Calu3 (cell line): ENCODE measurements at regions not wholly inside any gene's neighbourhood (a gene's known extent, or its start where the extent isn't known, plus 50 kb on each side); places are given as distances from the start of the nearest gene placed in this dataset.

Experiments used
- BruUV-seq: library from RNA; stranded (reverse); fragments of 400-500 nt; replicated peaks from 2 replicates; lab custom pipeline; 2021; lab: Mats Ljungman, UMichigan
- CTCF ChIA-PET: fragments of 300-600 bp; sonication (Branson Sonifier 250); formaldehyde crosslinking; loops from one replicate; lab custom pipeline; 2022; ENCODE audit warnings: antibody characterized with exemption; lab: Charles Lee
- DNase-seq: peaks from one replicate; pipeline ENCODE4 v3.0.0; 2022
- H3K27ac Mint-ChIP-seq: one replicate; pipeline ENCODE4 v1.8.0; 2022; ENCODE audit warnings: mixed read lengths; ENCODE audit not compliant: unreplicated experiment
- H3K27me3 Mint-ChIP-seq: one replicate; pipeline ENCODE4 v1.8.0; 2022; ENCODE audit warnings: mixed read lengths; ENCODE audit not compliant: unreplicated experiment
- H3K36me3 Mint-ChIP-seq: one replicate; pipeline ENCODE4 v1.8.0; 2022; ENCODE audit warnings: mild to moderate bottlenecking, moderate library complexity, mixed read lengths; ENCODE audit not compliant: insufficient read depth, unreplicated experiment
- H3K4me1 Mint-ChIP-seq: one replicate; pipeline ENCODE4 v1.8.0; 2022; ENCODE audit warnings: mild to moderate bottlenecking, low read depth, mixed read lengths; ENCODE audit not compliant: unreplicated experiment
- H3K4me3 Mint-ChIP-seq: one replicate; pipeline ENCODE4 v1.8.0; 2022; ENCODE audit warnings: mild to moderate bottlenecking, low read depth, moderate library complexity, mixed read lengths; ENCODE audit not compliant: unreplicated experiment
- H3K9me3 Mint-ChIP-seq: one replicate; pipeline ENCODE4 v1.8.0; 2022; ENCODE audit warnings: low read depth, mixed read lengths; ENCODE audit not compliant: unreplicated experiment
- intact Hi-C: fragments of 100-400 bp; cut with micrococcal nuclease; formaldehyde crosslinking; loops from one replicate; pipeline ENCODE4 v1.10.0; 2022; ENCODE audit not compliant: unreplicated experiment
- TF ChIP-seq, protein P1 (sequence below): fragments of 200-600 bp; IDR thresholded peaks from one replicate; pipeline ENCODE4 v1.8.0; 2022; ENCODE audit warnings: antibody characterized with exemption; ENCODE audit not compliant: unreplicated experiment

DNA sequence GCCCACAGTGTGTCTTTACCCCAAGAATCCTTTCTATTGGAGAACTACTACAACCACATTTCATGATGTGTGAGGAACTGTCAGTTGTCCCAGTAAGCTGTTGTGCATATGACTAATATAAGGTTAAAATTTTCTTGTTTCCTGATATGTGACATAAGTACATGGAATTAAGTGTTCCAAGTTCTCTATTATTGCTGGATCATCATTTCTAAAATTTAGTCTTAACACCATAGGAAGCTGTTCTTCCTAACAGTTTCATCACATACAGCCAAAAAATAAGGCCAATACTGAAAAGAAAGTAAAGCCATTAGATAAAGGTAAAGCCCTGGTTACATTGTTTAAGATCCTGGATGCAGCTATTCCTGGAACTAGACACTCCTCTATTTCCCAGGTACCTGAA lies 620.9 kb upstream of the CDH8 start:
- BruUV-seq: no TSS peak
- H3K27ac Mint-ChIP-seq: no peak overlapping the region
- CTCF ChIA-PET: no interaction called here
- no peak for DNase-seq
- no peaks in the 10 kb centered on the region for H3K9me3 Mint-ChIP-seq
- intact Hi-C loops: no loop called here
- H3K4me1 Mint-ChIP-seq: no peaks in the 10 kb centered on the region
- H3K27me3 Mint-ChIP-seq: no peaks in the 10 kb centered on the region
- H3K4me3 Mint-ChIP-seq: no peak overlapping the region
- TF ChIP-seq, protein P1, sequence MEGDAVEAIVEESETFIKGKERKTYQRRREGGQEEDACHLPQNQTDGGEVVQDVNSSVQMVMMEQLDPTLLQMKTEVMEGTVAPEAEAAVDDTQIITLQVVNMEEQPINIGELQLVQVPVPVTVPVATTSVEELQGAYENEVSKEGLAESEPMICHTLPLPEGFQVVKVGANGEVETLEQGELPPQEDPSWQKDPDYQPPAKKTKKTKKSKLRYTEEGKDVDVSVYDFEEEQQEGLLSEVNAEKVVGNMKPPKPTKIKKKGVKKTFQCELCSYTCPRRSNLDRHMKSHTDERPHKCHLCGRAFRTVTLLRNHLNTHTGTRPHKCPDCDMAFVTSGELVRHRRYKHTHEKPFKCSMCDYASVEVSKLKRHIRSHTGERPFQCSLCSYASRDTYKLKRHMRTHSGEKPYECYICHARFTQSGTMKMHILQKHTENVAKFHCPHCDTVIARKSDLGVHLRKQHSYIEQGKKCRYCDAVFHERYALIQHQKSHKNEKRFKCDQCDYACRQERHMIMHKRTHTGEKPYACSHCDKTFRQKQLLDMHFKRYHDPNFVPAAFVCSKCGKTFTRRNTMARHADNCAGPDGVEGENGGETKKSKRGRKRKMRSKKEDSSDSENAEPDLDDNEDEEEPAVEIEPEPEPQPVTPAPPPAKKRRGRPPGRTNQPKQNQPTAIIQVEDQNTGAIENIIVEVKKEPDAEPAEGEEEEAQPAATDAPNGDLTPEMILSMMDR: no peak
- no peaks in the 10 kb centered on the region for H3K36me3 Mint-ChIP-seq

GRCh38 chr16:62652441-62653120 lies 616.3 kb upstream of the CDH8 start:
- no peak for DNase-seq
- TF ChIP-seq, protein P1: no peak
- intact Hi-C loops: no loop called here
- peaks cover 8% of the 10 kb centered on the region for H3K9me3 Mint-ChIP-seq
- H3K27ac Mint-ChIP-seq: no peak overlapping the region
- no peaks in the 10 kb centered on the region for H3K36me3 Mint-ChIP-seq
- no peaks in the 10 kb centered on the region for H3K27me3 Mint-ChIP-seq
- H3K4me3 Mint-ChIP-seq: no peak overlapping the region
- no TSS peak for BruUV-seq
- CTCF ChIA-PET: no interaction called here
- H3K4me1 Mint-ChIP-seq: no peaks in the 10 kb centered on the region

GRCh38 chr16:62648256-62648655 lies 612.0 kb upstream of the CDH8 start:
- CTCF ChIA-PET: no interaction called here
- no peak for DNase-seq
- Mint-ChIP-seq H3K27me3 (no peaks in the 10 kb centered on the region), H3K36me3 (no peaks in the 10 kb centered on the region), H3K4me3 (no peak overlapping the region), H3K9me3 (peaks cover 8% of the 10 kb centered on the region), H3K4me1 (no peaks in the 10 kb centered on the region), H3K27ac (no peak overlapping the region)
- TF ChIP-seq, protein P1: no peak
- no TSS peak for BruUV-seq
- intact Hi-C loops: no loop called here

- no peaks in the 10 kb centered on the region for H3K4me1 Mint-ChIP-seq
- DNase-seq: no peak
- H3K27me3 Mint-ChIP-seq: no peaks in the 10 kb centered on the region
- H3K27ac Mint-ChIP-seq: no peak overlapping the region
- TF ChIP-seq, protein P1: no peak
- H3K4me3 Mint-ChIP-seq: no peak overlapping the region
- intact Hi-C loops: no loop called here
- no peaks in the 10 kb centered on the region for H3K36me3 Mint-ChIP-seq
- H3K9me3 Mint-ChIP-seq: peaks cover 8% of the 10 kb centered on the region
- no TSS peak for BruUV-seq
- CTCF ChIA-PET: no interaction called here
These were observed 608.0 kb upstream of the CDH8 start for GRCh38 chr16:62644030-62644812.
